GM18498 (cell line): ENCODE measurements at regions not wholly inside any gene's neighbourhood (a gene's known extent, or its start where the extent isn't known, plus 50 kb on each side); places are given as distances from the start of the nearest gene placed in this dataset.
"Not testable (repeated sequence)": the region's sequence is repeated elsewhere in the genome, so short reads cannot be mapped to it uniquely, and the experiment has no call there.

Experiments
- ATAC-seq: cut with Tn5 transposase; IDR thresholded peaks from one replicate; pipeline ENCODE4 v1.9.1; 2021; ENCODE audit warnings: mild to moderate bottlenecking, moderate library complexity; ENCODE audit not compliant: unreplicated experiment

GRCh38 chr3:176651622-176652021 is 545.7 kb downstream of the TBL1XR1 start:
- ATAC-seq, result no peak

GRCh38 chr3:176650478-176650877 is 546.8 kb downstream of the TBL1XR1 start:
- ATAC-seq, result no peak

GRCh38 chr3:176647987-176648386 is 549.3 kb downstream of the TBL1XR1 start:
- ATAC-seq, result no peak

GRCh38 chr3:176633511-176633910 is 563.8 kb downstream of the TBL1XR1 start:
- ATAC-seq, result no peak

- no peak for ATAC-seq
These were observed 564.4 kb downstream of the TBL1XR1 start for GRCh38 chr3:176632925-176633324.

GRCh38 chr3:176631165-176631564 is 566.1 kb downstream of the TBL1XR1 start:
- no peak for ATAC-seq

- ATAC-seq, result no peak
These were observed 569.1 kb downstream of the TBL1XR1 start for GRCh38 chr3:176628101-176628639.

GRCh38 chr3:176623468-176624150 is 573.7 kb downstream of the TBL1XR1 start:
- ATAC-seq, result no peak

- ATAC-seq, result no peak
These were observed 577.4 kb downstream of the TBL1XR1 start for GRCh38 chr3:176619833-176620232.

- no peak for ATAC-seq
These were observed 581.5 kb downstream of the TBL1XR1 start for GRCh38 chr3:176615826-176616225.

GRCh38 chr3:176611703-176612102 is 585.6 kb downstream of the TBL1XR1 start:
- no peak for ATAC-seq

- no peak for ATAC-seq
These were observed 587.9 kb downstream of the TBL1XR1 start for GRCh38 chr3:176609361-176609760.

GRCh38 chr3:176605553-176605952 is 591.7 kb downstream of the TBL1XR1 start:
- ATAC-seq, result not testable (repeated sequence)

GRCh38 chr3:176595307-176595706 is 602.0 kb downstream of the TBL1XR1 start:
- no peak for ATAC-seq

GRCh38 chr3:176590722-176591121 is 606.6 kb downstream of the TBL1XR1 start:
- no peak for ATAC-seq

GRCh38 chr3:176587089-176587488 is 610.2 kb downstream of the TBL1XR1 start:
- peak; percentile 67 for ATAC-seq

GRCh38 chr3:176584413-176585176 is 612.7 kb downstream of the TBL1XR1 start:
- no peak for ATAC-seq

GRCh38 chr3:176583956-176584355 is 613.3 kb downstream of the TBL1XR1 start:
- ATAC-seq, result no peak

GRCh38 chr3:176581589-176581988 is 615.7 kb downstream of the TBL1XR1 start:
- ATAC-seq, result no peak

- no peak for ATAC-seq
These were observed 617.5 kb downstream of the TBL1XR1 start for GRCh38 chr3:176579711-176580185.

GRCh38 chr3:176578316-176578715 is 619.0 kb downstream of the TBL1XR1 start:
- ATAC-seq, result no peak

- ATAC-seq, result no peak
These were observed 619.8 kb downstream of the TBL1XR1 start for GRCh38 chr3:176577447-176577846.
